B cell (primary cell): ENCODE measurements at regions not wholly inside any gene's neighbourhood (a gene's known extent, or its start where the extent isn't known, plus 50 kb on each side); places are given as distances from the start of the nearest gene placed in this dataset.

ENCODE experiments used
- CTCF ChIP-seq: fragments of 200-600 bp; IDR thresholded peaks from one replicate; pipeline ENCODE4 v1.8.0; 2022; ENCODE audit warnings: antibody characterized with exemption, mild to moderate bottlenecking
- EZH2 ChIP-seq: IDR thresholded peaks from 2 replicates; pipeline ENCODE4 v1.6.1; 2012; ENCODE audit warnings: borderline replicate concordance, low read depth, mild to moderate bottlenecking, moderate library complexity, low read length; ENCODE audit not compliant: insufficient read depth, poor library complexity, severe bottlenecking

GRCh38 chr19:29086646-29087045, 126.3 kb downstream of the UQCRFS1 start:
- TF ChIP-seq CTCF (no peak), EZH2 (no peak)
